Bronchial epithelial cell (primary cell): ENCODE measurements at regions not wholly inside any gene's neighbourhood (a gene's known extent, or its start where the extent isn't known, plus 50 kb on each side); places are given as distances from the start of the nearest gene placed in this dataset.

Experiments used
- DNase-seq: peaks from one replicate; pipeline ENCODE4 v3.0.0-alpha.2; 2010; ENCODE audit warnings: low read depth
- FAIRE-seq: peaks from 2 replicates; lab custom pipeline; 2011; peaks lifted over from hg19 to GRCh38; lab: Jason Lieb, UNC
- H3K27me3 ChIP-seq: 2 replicates; pipeline ENCODE4 v1.5.1; 2011; ENCODE audit warnings: low read length; ENCODE audit not compliant: control insufficient read depth, insufficient read depth
- H3K36me3 ChIP-seq: 2 replicates; pipeline ENCODE4 v1.5.1; 2011; ENCODE audit warnings: low read length; ENCODE audit not compliant: control insufficient read depth, insufficient read depth
- H3K4me3 ChIP-seq: 2 replicates; pipeline ENCODE4 v1.5.1; 2011; ENCODE audit warnings: mild to moderate bottlenecking, low read depth, low read length, control low read depth
- TF ChIP-seq, protein P1 (sequence below): IDR thresholded peaks from 2 replicates; pipeline ENCODE4 v1.5.1; 2011; ENCODE audit warnings: mild to moderate bottlenecking, moderate library complexity, low read length, control low read depth, inconsistent platforms; ENCODE audit not compliant: insufficient read depth, severe bottlenecking

DNA sequence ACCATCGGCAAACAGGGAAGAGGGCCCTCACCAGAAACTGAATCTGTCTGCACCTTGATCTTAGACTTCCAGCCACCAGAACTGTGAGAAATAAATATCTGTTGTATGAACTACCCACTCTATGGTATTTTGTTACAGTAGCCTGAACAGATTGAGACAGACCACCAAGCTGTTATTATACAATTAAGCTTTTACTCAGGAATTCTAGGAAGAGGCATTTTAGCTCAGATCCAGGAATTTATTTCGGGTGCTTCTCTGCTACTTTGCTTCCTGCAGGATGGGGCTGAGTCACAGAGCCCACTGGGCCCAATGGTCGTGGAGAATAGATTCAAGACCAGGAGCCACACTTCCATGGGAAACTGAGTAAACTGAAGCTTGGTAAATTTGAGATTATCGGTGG lies 145.5 kb upstream of the PFN2 start:
- Histone ChIP-seq H3K4me3 (no peak overlapping the region), H3K36me3 (no peaks in the 10 kb centered on the region), H3K27me3 (no peaks in the 10 kb centered on the region)
- TF ChIP-seq, protein P1, sequence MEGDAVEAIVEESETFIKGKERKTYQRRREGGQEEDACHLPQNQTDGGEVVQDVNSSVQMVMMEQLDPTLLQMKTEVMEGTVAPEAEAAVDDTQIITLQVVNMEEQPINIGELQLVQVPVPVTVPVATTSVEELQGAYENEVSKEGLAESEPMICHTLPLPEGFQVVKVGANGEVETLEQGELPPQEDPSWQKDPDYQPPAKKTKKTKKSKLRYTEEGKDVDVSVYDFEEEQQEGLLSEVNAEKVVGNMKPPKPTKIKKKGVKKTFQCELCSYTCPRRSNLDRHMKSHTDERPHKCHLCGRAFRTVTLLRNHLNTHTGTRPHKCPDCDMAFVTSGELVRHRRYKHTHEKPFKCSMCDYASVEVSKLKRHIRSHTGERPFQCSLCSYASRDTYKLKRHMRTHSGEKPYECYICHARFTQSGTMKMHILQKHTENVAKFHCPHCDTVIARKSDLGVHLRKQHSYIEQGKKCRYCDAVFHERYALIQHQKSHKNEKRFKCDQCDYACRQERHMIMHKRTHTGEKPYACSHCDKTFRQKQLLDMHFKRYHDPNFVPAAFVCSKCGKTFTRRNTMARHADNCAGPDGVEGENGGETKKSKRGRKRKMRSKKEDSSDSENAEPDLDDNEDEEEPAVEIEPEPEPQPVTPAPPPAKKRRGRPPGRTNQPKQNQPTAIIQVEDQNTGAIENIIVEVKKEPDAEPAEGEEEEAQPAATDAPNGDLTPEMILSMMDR = no peak
- no peak for FAIRE-seq
- DNase-seq = no peak

DNA sequence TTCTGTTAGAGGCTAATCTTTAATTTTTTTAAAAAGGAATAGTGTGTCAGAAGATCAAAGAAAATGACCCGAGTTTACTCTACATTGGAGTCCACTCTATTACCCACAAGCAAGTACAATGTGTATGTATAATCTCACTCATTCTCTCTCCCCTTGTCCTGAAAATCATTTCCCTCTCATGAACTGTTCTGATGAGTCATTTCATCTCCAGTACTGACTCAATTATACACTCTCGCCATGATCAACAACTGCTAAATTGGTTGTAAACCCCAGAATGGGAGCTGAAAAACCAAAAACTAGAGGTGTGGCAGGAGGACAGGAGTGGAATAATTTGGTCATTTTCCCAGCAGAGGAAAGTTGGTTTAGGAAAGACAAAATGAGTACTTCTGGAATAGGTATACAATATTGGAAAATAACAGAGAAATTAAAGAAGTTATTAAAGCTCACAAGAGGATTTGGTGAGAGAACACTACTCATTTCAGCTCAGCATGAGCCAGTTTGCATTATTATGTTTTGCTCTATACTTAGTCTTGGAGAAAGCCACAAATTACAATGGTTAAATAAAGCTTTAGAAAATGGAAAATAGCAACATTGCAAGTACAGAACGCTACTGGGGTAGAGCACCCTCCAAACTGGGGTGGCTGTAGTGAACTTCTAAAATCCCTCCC lies 144.3 kb upstream of the PFN2 start:
- no peaks in the 10 kb centered on the region for H3K36me3 ChIP-seq
- TF ChIP-seq, protein P1 = no peak
- peak; percentile 71 for DNase-seq
- H3K4me3 ChIP-seq = no peak overlapping the region
- FAIRE-seq = no peak
- H3K27me3 ChIP-seq = no peaks in the 10 kb centered on the region

DNA sequence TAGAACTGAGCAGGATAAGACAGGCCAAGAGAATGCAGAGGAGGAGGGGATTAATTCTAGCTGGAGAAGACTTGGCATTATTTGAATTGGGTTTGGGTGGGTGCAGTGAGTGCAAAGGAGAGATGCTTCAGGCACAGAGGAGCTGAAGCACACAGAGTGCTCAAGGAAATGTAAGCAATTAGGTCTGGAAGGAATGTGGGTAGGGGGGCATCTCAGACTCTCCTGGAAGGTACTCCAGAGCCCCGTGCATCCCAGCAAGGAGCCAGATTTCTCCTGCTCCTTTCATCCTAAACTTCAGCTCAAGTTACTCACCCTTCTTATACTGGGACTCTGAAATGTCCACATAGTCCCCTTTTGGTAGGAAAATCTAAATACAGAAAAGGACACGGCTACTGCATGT lies 143.6 kb upstream of the PFN2 start:
- Histone ChIP-seq H3K27me3 (no peaks in the 10 kb centered on the region), H3K36me3 (no peaks in the 10 kb centered on the region), H3K4me3 (no peak overlapping the region)
- FAIRE-seq (no peak), DNase-seq (no peak)
- TF ChIP-seq, protein P1 = no peak

DNA sequence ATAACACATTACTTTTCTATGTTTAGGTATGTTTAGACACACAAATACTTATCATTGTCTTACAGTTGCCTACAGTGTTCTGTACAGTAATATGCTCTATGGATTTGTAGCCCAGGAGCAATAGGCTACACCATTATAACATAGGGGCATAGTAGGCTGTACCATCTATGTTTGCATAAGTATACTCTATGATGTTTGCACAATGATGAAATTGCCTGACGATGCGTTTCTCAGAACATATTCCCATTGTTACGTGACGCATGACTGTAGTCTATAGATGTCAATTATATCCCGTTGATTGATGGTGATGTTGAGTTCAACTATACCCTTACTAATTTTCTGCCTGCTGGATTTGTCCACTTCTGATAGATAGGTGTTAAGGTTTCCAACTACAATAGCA lies 139.4 kb upstream of the PFN2 start:
- Histone ChIP-seq H3K36me3 (no peaks in the 10 kb centered on the region), H3K4me3 (no peak overlapping the region), H3K27me3 (no peaks in the 10 kb centered on the region)
- TF ChIP-seq, protein P1 = no peak
- peak; percentile 44 for DNase-seq
- no peak for FAIRE-seq

DNA sequence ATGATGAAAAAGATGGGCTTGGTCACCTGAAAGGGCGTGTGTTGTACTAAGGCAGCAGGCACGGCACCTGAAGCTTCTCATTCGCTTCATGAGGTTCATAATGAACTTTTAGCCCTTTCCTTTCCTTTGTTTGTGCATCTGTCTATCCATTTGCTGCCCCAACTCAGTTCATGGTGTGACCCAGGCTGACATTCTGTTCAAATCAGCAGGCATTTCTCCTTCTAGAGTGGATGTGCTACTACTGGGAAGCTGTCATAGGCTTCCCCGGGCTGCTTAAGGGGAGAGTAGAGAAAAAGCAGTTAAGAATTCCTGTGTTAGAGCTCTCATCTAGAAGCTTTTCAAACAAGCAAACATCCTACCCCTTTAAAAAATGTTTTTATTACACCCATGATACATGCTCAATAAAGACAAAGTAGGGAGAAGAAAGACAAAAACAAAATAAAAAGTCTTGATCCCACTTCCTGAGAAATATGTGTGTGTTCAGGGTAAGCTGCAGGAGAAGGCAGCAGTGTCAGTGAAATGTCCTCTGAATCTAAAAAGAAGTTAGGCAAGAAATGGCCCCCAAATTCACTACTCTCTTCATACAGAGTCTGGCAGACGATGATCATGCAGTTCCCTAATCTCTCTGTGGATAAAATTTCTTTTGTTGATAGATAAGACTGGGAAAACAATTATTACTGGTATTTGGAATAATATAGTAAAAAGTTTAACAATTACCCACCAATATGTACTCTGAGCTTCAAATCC lies 136.9 kb upstream of the PFN2 start:
- TF ChIP-seq, protein P1 = no peak
- H3K36me3 ChIP-seq = no peaks in the 10 kb centered on the region
- no peaks in the 10 kb centered on the region for H3K27me3 ChIP-seq
- no peak overlapping the region for H3K4me3 ChIP-seq
- no peak for FAIRE-seq
- no peak for DNase-seq
